ENCODE measurements at regions not wholly inside any gene's neighbourhood (a gene's known extent, or its start where the extent isn't known, plus 50 kb on each side); places are given as distances from the start of the nearest gene placed in this dataset.

DNA sequence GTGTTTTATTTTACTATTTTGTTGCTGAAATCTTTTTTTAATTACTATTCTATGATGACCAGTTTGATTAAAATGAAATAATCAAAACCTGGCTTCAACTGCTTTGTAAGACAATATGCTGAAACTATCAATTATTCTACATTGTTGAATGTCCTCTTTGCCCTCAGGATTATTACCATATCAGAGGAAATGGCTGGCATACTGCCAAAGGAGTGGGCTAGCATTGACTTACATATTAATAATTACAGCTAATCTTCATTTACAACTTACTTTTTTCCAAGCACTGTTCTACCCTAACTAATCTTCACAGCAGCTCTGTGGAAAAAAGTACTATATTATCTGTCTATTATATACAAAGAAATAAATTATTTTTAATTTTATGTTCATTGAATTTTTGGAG, 560.5 kb downstream of the BCKDHB start:
- intact Hi-C loops (cut with DNase I) = no loop called here
- Histone ChIP-seq H3K4me1 (no peaks in the 10 kb centered on the region), H3K4me3 (no peak overlapping the region), H3K27ac (replicated peaks in 1 of 4) (no peak overlapping the region), H3K9me3 (no peaks in the 10 kb centered on the region), H3K36me3 (no peaks in the 10 kb centered on the region), H3K27me3 (no peaks in the 10 kb centered on the region)
- no peak for DNase-seq (ENCODE audit: extremely low spot score)
- no peak for TF ChIP-seq EP300 (IDR thresholded peaks at IDR 0.05)
- TF ChIP-seq, protein P1, sequence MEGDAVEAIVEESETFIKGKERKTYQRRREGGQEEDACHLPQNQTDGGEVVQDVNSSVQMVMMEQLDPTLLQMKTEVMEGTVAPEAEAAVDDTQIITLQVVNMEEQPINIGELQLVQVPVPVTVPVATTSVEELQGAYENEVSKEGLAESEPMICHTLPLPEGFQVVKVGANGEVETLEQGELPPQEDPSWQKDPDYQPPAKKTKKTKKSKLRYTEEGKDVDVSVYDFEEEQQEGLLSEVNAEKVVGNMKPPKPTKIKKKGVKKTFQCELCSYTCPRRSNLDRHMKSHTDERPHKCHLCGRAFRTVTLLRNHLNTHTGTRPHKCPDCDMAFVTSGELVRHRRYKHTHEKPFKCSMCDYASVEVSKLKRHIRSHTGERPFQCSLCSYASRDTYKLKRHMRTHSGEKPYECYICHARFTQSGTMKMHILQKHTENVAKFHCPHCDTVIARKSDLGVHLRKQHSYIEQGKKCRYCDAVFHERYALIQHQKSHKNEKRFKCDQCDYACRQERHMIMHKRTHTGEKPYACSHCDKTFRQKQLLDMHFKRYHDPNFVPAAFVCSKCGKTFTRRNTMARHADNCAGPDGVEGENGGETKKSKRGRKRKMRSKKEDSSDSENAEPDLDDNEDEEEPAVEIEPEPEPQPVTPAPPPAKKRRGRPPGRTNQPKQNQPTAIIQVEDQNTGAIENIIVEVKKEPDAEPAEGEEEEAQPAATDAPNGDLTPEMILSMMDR (IDR thresholded peaks at IDR 0.05) = no peak
- no peak for TF ChIP-seq POLR2A (IDR thresholded peaks at IDR 0.05; ENCODE audit: low read depth)
- no peak for TF ChIP-seq POLR2AphosphoS5 (IDR thresholded peaks at IDR 0.05)

DNA sequence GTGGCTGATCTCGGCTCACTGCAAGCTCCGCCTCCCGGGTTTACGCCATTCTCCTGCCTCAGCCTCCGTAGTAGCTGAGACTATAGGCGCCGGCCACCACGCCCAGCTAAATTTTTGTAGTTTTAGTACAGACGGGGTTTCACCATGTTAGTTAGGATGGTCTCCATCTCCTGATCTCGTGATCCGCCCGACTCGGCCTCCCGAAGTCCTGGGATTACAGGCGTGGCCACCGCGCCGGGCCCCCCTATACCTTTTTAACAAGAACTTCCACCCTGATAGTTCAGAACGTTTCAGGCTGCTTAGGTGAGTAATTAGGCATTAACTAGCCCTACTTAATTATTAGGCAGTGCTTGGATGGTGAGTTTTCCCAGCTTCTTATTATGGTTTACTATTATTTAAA, 552.5 kb downstream of the BCKDHB start:
- DNase-seq (ENCODE audit: extremely low spot score) = no peak
- TF ChIP-seq, protein P1 (IDR thresholded peaks at IDR 0.05) = no peak
- WGBS = 98% methylated on average over 19 of the region's 19 CpGs
- Histone ChIP-seq H3K27me3 (no peaks in the 10 kb centered on the region), H3K27ac (replicated peaks in 1 of 4) (no peak overlapping the region), H3K36me3 (no peaks in the 10 kb centered on the region), H3K4me3 (no peak overlapping the region), H3K9me3 (no peaks in the 10 kb centered on the region), H3K4me1 (no peaks in the 10 kb centered on the region)
- intact Hi-C loops (cut with DNase I) = no loop called here

- H3K36me3 ChIP-seq = no peaks in the 10 kb centered on the region
- no peak for TF ChIP-seq EP300 (IDR thresholded peaks at IDR 0.05)
- TF ChIP-seq POLR2A (IDR thresholded peaks at IDR 0.05; ENCODE audit: low read depth) = no peak
- no peak for TF ChIP-seq POLR2AphosphoS5 (IDR thresholded peaks at IDR 0.05)
- TF ChIP-seq, protein P1 (IDR thresholded peaks at IDR 0.05) = no peak
- no peak overlapping the region for H3K4me3 ChIP-seq
- no peaks in the 10 kb centered on the region for H3K9me3 ChIP-seq
- intact Hi-C loops (cut with DNase I) = no loop called here
- H3K27ac ChIP-seq (replicated peaks in 1 of 4) = no peak overlapping the region
- WGBS = 79% methylated on average over 4 of the region's 4 CpGs
- H3K27me3 ChIP-seq = no peaks in the 10 kb centered on the region
- DNase-seq (ENCODE audit: extremely low spot score) = no peak
- H3K4me1 ChIP-seq = no peaks in the 10 kb centered on the region
Observed at GRCh38 chr6:80647156-80647555, 540.7 kb downstream of the BCKDHB start.

GRCh38 chr6:80643881-80644280, 537.4 kb downstream of the BCKDHB start:
- no peaks in the 10 kb centered on the region for H3K27me3 ChIP-seq
- no peaks in the 10 kb centered on the region for H3K4me1 ChIP-seq
- TF ChIP-seq, protein P1 (IDR thresholded peaks at IDR 0.05) = no peak
- TF ChIP-seq POLR2AphosphoS5 (IDR thresholded peaks at IDR 0.05) = no peak
- no peak for TF ChIP-seq POLR2A (IDR thresholded peaks at IDR 0.05; ENCODE audit: low read depth)
- TF ChIP-seq EP300 (IDR thresholded peaks at IDR 0.05) = no peak
- H3K4me3 ChIP-seq = no peak overlapping the region
- H3K27ac ChIP-seq (replicated peaks in 1 of 4) = no peak overlapping the region
- no peak for DNase-seq (ENCODE audit: extremely low spot score)
- WGBS = 86% methylated on average over 2 of the region's 2 CpGs
- no peaks in the 10 kb centered on the region for H3K36me3 ChIP-seq
- intact Hi-C loops (cut with DNase I) = no loop called here
- H3K9me3 ChIP-seq = no peaks in the 10 kb centered on the region

- DNase-seq (ENCODE audit: extremely low spot score) = no peak
- Histone ChIP-seq H3K4me3 (no peak overlapping the region), H3K36me3 (no peaks in the 10 kb centered on the region), H3K4me1 (no peaks in the 10 kb centered on the region), H3K9me3 (no peaks in the 10 kb centered on the region), H3K27ac (replicated peaks in 1 of 4) (no peak overlapping the region), H3K27me3 (no peaks in the 10 kb centered on the region)
- TF ChIP-seq, protein P1 (IDR thresholded peaks at IDR 0.05) = no peak
- intact Hi-C loops (cut with DNase I) = no loop called here
Observed at GRCh38 chr6:80642452-80642851, 536.0 kb downstream of the BCKDHB start.

All from esophagus muscularis mucosa (tissue), 4 donors.